HepG2 (cell line): ENCODE measurements at regions not wholly inside any gene's neighbourhood (a gene's known extent, or its start where the extent isn't known, plus 50 kb on each side); places are given as distances from the start of the nearest gene placed in this dataset.
A peak's percentile ranks its signal among the peaks of the same experiment; 100 is the strongest.

ENCODE experiments used
- CEBPB ChIP-seq: IDR thresholded peaks from 2 replicates; pipeline ENCODE4 v1.6.1; 2011; ENCODE audit warnings: low read depth, low read length, improper control_type of control experiment, borderline replicate concordance
- CEBPG ChIP-seq: IDR thresholded peaks from 2 replicates; pipeline ENCODE4 v1.6.1; 2016
- LCORL ChIP-seq, 2 experiments: fragments of 450-650 bp in 1 of 2; sonication (generic) in 1 of 2; formaldehyde crosslinking in 1 of 2; IDR thresholded peaks; 2 replicates each; pipeline versions ENCODE4 v1.5.0 to v1.6.1; 2017 to 2020; ENCODE audit warnings: antibody characterized with exemption in 1 of 2, missing genetic modification reagents in 1 of 2
- MBD4 ChIP-seq: IDR thresholded peaks from 2 replicates; pipeline ENCODE4 v1.6.1; 2012; ENCODE audit warnings: low read length, inconsistent platforms, borderline replicate concordance
- MYPOP ChIP-seq: sonication (generic); formaldehyde crosslinking; IDR thresholded peaks from 2 replicates; pipeline ENCODE4 v1.8.1; 2023; ENCODE audit warnings: mild to moderate bottlenecking, moderate library complexity, missing genetic modification reagents
- RAD51 ChIP-seq: fragments of 450-650 bp; IDR thresholded peaks from 2 replicates; pipeline ENCODE4 v1.6.1; 2016; ENCODE audit warnings: borderline replicate concordance
- RERE ChIP-seq: IDR thresholded peaks from 2 replicates; pipeline ENCODE4 v1.6.1; 2016; ENCODE audit warnings: low read depth, missing genetic modification reagents, missing compliant biosample characterization
- REXO4 ChIP-seq: sonication (generic); formaldehyde crosslinking; IDR thresholded peaks from 2 replicates; pipeline ENCODE4 v1.8.0; 2022; ENCODE audit warnings: missing genetic modification reagents, mild to moderate bottlenecking, borderline replicate concordance
- SMC3 ChIP-seq: IDR thresholded peaks from 2 replicates; pipeline ENCODE4 v1.6.1; 2011; ENCODE audit warnings: low read length, improper control_type of control experiment
- SNAI1 ChIP-seq: sonication (generic); formaldehyde crosslinking; IDR thresholded peaks from 2 replicates; pipeline ENCODE4 v1.5.0; 2020; ENCODE audit warnings: mild to moderate bottlenecking, missing genetic modification reagents, borderline replicate concordance
- ZBTB10 ChIP-seq: sonication (generic); formaldehyde crosslinking; IDR thresholded peaks from 2 replicates; pipeline ENCODE4 v1.4.0; 2020; ENCODE audit warnings: missing genetic modification reagents, borderline replicate concordance
- ZBTB21 ChIP-seq: sonication (generic); formaldehyde crosslinking; IDR thresholded peaks from 2 replicates; pipeline ENCODE4 v1.4.0; 2020; ENCODE audit warnings: missing genetic modification reagents
- ZBTB33 ChIP-seq: sonication (generic); formaldehyde crosslinking; IDR thresholded peaks from 2 replicates; pipeline ENCODE4 v1.4.0; 2020; ENCODE audit warnings: missing genetic modification reagents
- ZBTB43 ChIP-seq: sonication (generic); formaldehyde crosslinking; conservative IDR thresholded peaks from 2 replicates; pipeline ENCODE4 v1.4.0; 2020; ENCODE audit warnings: missing genetic modification reagents
- ZFYVE20 ChIP-seq: sonication (generic); formaldehyde crosslinking; IDR thresholded peaks from 2 replicates; pipeline ENCODE4 v1.8.0; 2023; ENCODE audit warnings: low read depth, mild to moderate bottlenecking, moderate library complexity, missing genetic modification reagents, borderline replicate concordance
- ZNF121 ChIP-seq: sonication (generic); formaldehyde crosslinking; IDR thresholded peaks from 2 replicates; pipeline ENCODE4 v1.5.0; 2020; ENCODE audit warnings: mild to moderate bottlenecking, missing genetic modification reagents
- ZNF207 ChIP-seq: fragments of 450-650 bp; IDR thresholded peaks from 2 replicates; pipeline ENCODE4 v1.6.1; 2016; ENCODE audit warnings: antibody characterized with exemption, borderline replicate concordance
- ZNF264 ChIP-seq: sonication (generic); formaldehyde crosslinking; IDR thresholded peaks from 2 replicates; pipeline ENCODE4 v1.4.0; 2020; ENCODE audit warnings: missing genetic modification reagents

GRCh38 chr1:59052166-59052590 is 244.7 kb upstream of the FGGY start (continued):
- TF ChIP-seq ZNF207 (no peak), MBD4 (peak; percentile 90; the same call in 1 of the 2 replicates), MYPOP (CRISPR knock-in tag) (peak; percentile 56; the same call in 1 of the 2 replicates), ZFYVE20 (CRISPR knock-in tag) (no peak), RERE (peak; percentile 99), ZBTB33 (CRISPR knock-in tag) (peak; percentile 72; the same call in 1 of the 2 replicates), ZBTB21 (CRISPR knock-in tag) (0 out of 2 replicates have a peak, but pooled peaks have one; percentile 34), REXO4 (CRISPR knock-in tag) (no peak), SNAI1 (CRISPR knock-in tag) (no peak), CEBPB (peak; percentile 66; the same call in 1 of the 2 replicates), SMC3 (peak; percentile 21), RAD51 (no peak), LCORL (IDR thresholded peaks at IDR 0.05) (peak; percentile 71), LCORL (CRISPR knock-in tag; IDR thresholded peaks at IDR 0.05) (peak; percentile 20; the same call in 1 of the 2 replicates), ZBTB43 (peak; percentile 90), ZNF121 (peak; percentile 38; the same call in 1 of the 2 replicates), ZBTB10 (CRISPR knock-in tag) (peak; percentile 55; the same call in 1 of the 2 replicates), CEBPG (CRISPR knock-in tag) (peak; percentile 84), ZNF264 (peak; percentile 89)
